Cardiac muscle cell (in vitro differentiated cells and primary cell): ENCODE measurements at regions not wholly inside any gene's neighbourhood (a gene's known extent, or its start where the extent isn't known, plus 50 kb on each side); places are given as distances from the start of the nearest gene placed in this dataset.

Experiments used
- DNase-seq, 2 donors: peaks; one replicate each; pipeline versions ENCODE4 v3.0.0 to v3.0.0-alpha.2; 2010 to 2017; ENCODE audit warnings: low read depth in 1 of 2, low spot score in 1 of 2
- H3K27ac ChIP-seq: fragments of 200-600 bp; sonication (generic); 2 replicates; pipeline ENCODE4 v1.5.1; 2016
- H3K27me3 ChIP-seq: fragments of 200-600 bp; sonication (generic); 2 replicates; pipeline ENCODE4 v1.6.0; 2016; ENCODE audit warnings: control low read depth
- H3K36me3 ChIP-seq: fragments of 200-600 bp; sonication (generic); 2 replicates; pipeline ENCODE4 v1.5.1; 2016; ENCODE audit warnings: control low read depth
- H3K4me1 ChIP-seq: fragments of 200-600 bp; sonication (generic); 2 replicates; pipeline ENCODE4 v1.8.1; 2017; ENCODE audit warnings: low read depth, mild to moderate bottlenecking, mixed run types
- H3K4me3 ChIP-seq: fragments of 200-600 bp; sonication (generic); 2 replicates; pipeline ENCODE4 v1.5.1; 2016; ENCODE audit warnings: mild to moderate bottlenecking
- H3K9me3 ChIP-seq: fragments of 200-600 bp; sonication (generic); 2 replicates; pipeline ENCODE4 v1.5.1; 2017; ENCODE audit warnings: low read depth, mild to moderate bottlenecking, control low read depth
- TF ChIP-seq, protein P1 (sequence below): IDR thresholded peaks from 2 replicates; pipeline ENCODE4 v1.5.1; 2012; ENCODE audit warnings: low read depth, mild to moderate bottlenecking, low read length

DNA sequence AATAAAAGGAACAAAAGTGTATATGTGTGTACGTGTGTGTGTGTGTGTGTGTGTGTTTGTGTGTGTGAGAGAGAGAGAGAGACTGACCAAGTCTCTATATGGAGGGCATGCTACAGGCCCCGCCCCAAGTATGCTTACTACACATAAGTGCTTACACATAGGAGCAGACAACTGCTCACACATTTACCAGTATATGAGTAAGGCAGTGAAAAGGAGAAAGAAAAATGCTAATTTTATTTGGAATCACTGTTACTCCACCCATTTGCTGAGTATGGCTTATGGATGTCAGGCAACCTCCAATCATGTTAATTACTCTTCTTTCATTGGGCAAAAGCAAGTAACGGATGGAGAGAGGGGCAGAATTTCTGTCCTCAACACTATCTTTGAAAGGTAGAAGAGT, 107.6 kb upstream of the STK26 start:
- Histone ChIP-seq H3K9me3 (no peaks in the 10 kb centered on the region), H3K27ac (no peak overlapping the region), H3K36me3 (no peaks in the 10 kb centered on the region), H3K4me3 (no peak overlapping the region), H3K27me3 (no peaks in the 10 kb centered on the region), H3K4me1 (peaks cover 4% of the 10 kb centered on the region)
- TF ChIP-seq, protein P1, sequence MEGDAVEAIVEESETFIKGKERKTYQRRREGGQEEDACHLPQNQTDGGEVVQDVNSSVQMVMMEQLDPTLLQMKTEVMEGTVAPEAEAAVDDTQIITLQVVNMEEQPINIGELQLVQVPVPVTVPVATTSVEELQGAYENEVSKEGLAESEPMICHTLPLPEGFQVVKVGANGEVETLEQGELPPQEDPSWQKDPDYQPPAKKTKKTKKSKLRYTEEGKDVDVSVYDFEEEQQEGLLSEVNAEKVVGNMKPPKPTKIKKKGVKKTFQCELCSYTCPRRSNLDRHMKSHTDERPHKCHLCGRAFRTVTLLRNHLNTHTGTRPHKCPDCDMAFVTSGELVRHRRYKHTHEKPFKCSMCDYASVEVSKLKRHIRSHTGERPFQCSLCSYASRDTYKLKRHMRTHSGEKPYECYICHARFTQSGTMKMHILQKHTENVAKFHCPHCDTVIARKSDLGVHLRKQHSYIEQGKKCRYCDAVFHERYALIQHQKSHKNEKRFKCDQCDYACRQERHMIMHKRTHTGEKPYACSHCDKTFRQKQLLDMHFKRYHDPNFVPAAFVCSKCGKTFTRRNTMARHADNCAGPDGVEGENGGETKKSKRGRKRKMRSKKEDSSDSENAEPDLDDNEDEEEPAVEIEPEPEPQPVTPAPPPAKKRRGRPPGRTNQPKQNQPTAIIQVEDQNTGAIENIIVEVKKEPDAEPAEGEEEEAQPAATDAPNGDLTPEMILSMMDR, result no peak
- no peak for DNase-seq

DNA sequence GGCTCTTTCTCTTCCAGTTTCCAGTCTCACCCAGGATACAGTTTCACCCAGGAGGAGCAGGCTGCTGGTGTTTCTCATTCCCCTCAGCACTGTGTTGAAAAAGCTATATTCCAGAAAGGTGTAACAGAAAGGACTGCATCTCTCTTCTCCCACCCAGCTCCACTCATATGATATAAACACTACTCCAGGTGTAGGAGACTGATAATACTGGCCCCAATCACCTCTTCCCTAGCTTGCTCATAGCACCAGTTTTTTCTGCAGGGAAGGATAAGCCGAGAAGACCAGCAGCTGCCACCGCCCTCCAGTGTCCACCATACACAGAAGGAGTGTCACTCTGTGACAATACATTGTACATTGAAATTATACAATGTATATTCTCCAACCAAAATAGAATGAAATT, 105.5 kb upstream of the STK26 start:
- no peak for DNase-seq
- TF ChIP-seq, protein P1, result no peak
- Histone ChIP-seq H3K4me1 (no peaks in the 10 kb centered on the region), H3K9me3 (no peaks in the 10 kb centered on the region), H3K27me3 (no peaks in the 10 kb centered on the region), H3K27ac (no peak overlapping the region), H3K36me3 (no peaks in the 10 kb centered on the region), H3K4me3 (no peak overlapping the region)

DNA sequence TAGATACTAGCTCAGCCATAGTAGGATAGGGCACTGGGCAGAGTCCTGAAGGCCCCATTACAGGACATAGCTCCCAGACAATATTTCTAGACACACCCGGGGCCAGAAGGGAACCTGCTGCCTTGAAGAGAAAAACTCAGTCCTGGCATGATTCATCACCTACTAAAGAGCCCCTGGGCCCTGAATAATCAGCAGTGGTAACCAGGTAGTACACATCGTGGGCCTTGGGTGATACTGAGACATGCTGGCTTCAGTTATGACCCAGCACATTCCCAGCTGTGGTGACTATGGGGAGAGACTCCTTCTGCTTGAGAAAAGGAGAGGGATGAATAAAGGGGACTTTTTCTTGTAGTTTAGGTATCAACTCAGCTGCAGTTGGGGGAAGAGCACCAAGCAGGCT, 104.3 kb upstream of the STK26 start:
- no peaks in the 10 kb centered on the region for H3K4me1 ChIP-seq
- H3K9me3 ChIP-seq, result no peaks in the 10 kb centered on the region
- DNase-seq, result no peak
- H3K36me3 ChIP-seq, result no peaks in the 10 kb centered on the region
- TF ChIP-seq, protein P1, result no peak
- H3K27ac ChIP-seq, result no peak overlapping the region
- no peak overlapping the region for H3K4me3 ChIP-seq
- no peaks in the 10 kb centered on the region for H3K27me3 ChIP-seq

DNA sequence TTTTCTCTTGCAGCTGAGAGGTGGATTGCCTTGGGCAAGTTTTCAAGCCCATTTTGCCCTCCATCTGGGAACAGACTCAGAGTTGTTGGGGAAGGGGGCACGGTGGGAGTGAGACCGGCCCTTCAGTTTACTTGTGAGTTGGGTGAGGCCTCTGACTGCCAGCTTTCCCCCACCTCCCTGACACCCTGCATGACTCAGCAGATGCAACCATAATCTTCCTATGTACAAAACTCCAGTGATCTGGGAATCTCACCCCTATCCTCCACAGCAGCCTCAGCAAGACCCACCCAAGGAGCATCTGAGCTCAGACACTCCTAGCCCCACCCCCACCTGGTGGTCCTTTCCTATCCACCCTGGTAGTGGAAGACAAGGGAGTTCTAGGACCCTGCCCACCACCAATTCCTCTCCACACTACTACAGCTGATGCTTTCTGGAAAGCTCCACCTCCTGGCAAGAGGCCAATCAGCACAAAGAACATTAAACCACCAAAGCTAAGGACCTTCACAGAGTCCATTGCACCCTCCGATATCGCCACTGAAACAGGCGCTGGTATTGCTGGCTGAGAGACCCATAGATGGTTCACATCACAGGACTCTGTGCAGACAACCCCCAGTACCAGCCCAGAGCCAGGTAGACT, 99.4 kb upstream of the STK26 start:
- H3K4me1 ChIP-seq, result no peaks in the 10 kb centered on the region
- no peak overlapping the region for H3K4me3 ChIP-seq
- DNase-seq, result no peak
- H3K27me3 ChIP-seq, result no peaks in the 10 kb centered on the region
- TF ChIP-seq, protein P1, result no peak
- no peak overlapping the region for H3K27ac ChIP-seq
- no peaks in the 10 kb centered on the region for H3K36me3 ChIP-seq
- H3K9me3 ChIP-seq, result no peaks in the 10 kb centered on the region

DNA sequence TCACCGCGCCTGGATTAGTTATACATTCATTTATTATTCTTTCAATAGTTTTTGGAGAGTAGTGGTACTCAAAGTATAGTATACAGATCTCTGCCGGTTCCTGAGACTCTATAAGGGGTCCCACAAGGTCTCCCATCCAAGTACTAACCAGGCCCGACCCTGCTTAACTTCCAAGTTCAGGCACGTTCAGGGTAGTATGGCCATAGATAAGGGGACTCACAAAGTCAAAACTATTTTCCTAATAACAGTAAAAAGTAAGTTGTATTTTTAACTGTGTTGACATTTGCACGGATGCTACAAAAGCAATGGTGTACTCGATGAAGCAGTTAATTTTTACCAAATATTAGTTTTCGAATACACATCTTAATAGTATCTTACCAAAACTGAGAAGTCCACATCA, 84.4 kb upstream of the STK26 start:
- TF ChIP-seq, protein P1, result no peak
- no peak overlapping the region for H3K27ac ChIP-seq
- no peaks in the 10 kb centered on the region for H3K36me3 ChIP-seq
- no peak overlapping the region for H3K4me3 ChIP-seq
- no peaks in the 10 kb centered on the region for H3K4me1 ChIP-seq
- no peaks in the 10 kb centered on the region for H3K9me3 ChIP-seq
- no peaks in the 10 kb centered on the region for H3K27me3 ChIP-seq
- DNase-seq, result no peak

DNA sequence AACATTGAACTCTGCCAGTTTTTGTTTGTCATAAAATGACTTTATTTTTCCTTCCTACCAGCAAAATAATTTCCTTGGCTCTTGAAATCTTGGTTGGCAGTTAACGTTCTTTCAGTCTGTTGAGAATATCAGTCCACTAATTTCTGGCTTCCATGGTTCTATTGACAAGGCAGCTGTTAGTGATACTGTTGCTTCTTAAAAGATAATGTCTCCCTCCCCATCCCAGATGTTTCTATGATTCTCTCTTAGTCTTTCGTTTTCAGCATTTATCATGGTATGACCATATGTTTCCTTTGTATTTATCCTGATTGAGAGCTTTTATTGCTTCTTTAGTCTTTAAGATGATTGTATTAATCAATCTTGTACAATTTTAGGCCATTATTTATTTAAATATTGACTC, 81.1 kb upstream of the STK26 start:
- TF ChIP-seq, protein P1, result no peak

More for the DNA sequence above, 81.1 kb upstream of the STK26 start:
- Histone ChIP-seq H3K27me3 (no peaks in the 10 kb centered on the region), H3K4me1 (peaks cover 16% of the 10 kb centered on the region), H3K4me3 (no peak overlapping the region), H3K9me3 (no peaks in the 10 kb centered on the region), H3K27ac (no peak overlapping the region), H3K36me3 (no peaks in the 10 kb centered on the region)
- no peak for DNase-seq
